OCI-LY1 (cell line): ENCODE measurements at regions not wholly inside any gene's neighbourhood (a gene's known extent, or its start where the extent isn't known, plus 50 kb on each side); places are given as distances from the start of the nearest gene placed in this dataset.
"Not testable (repeated sequence)": the region's sequence is repeated elsewhere in the genome, so short reads cannot be mapped to it uniquely, and the experiment has no call there.

Source experiments
- H2AFZ ChIP-seq: fragments of 200-600 bp; sonication (generic), shearing (Covaris generic); 2 replicates; pipeline ENCODE4 v1.6.0; 2014; ENCODE audit warnings: antibody characterized with exemption, mild to moderate bottlenecking, low read length
- H3F3A ChIP-seq: fragments of 200-600 bp; sonication (generic), shearing (Covaris generic); 2 replicates; pipeline ENCODE4 v1.6.0; 2014; ENCODE audit warnings: mild to moderate bottlenecking, antibody characterized with exemption, low read length, moderate library complexity; ENCODE audit not compliant: insufficient read depth
- H3K27ac ChIP-seq: fragments of 200-600 bp; sonication (generic); 2 replicates; pipeline ENCODE4 v1.5.1; 2014; ENCODE audit warnings: low read length, mixed run types, mild to moderate bottlenecking, low read depth; ENCODE audit not compliant: poor library complexity, severe bottlenecking
- H3K27me3 ChIP-seq: fragments of 200-600 bp; sonication (generic); 2 replicates; pipeline ENCODE4 v1.6.0; 2014; ENCODE audit warnings: antibody characterized with exemption, mild to moderate bottlenecking, low read length, moderate library complexity; ENCODE audit not compliant: insufficient read depth
- H3K36me3 ChIP-seq: fragments of 200-600 bp; sonication (generic); 2 replicates; pipeline ENCODE4 v1.6.1; 2014; ENCODE audit warnings: mild to moderate bottlenecking, antibody characterized with exemption, low read length, moderate library complexity, mixed read lengths; ENCODE audit not compliant: insufficient read depth
- H3K4me1 ChIP-seq: fragments of 200-600 bp; sonication (generic); 2 replicates; pipeline ENCODE4 v1.5.1; 2014; ENCODE audit warnings: mild to moderate bottlenecking, low read length, moderate library complexity; ENCODE audit not compliant: insufficient read depth, severe bottlenecking
- H3K4me2 ChIP-seq: fragments of 200-600 bp; sonication (generic), shearing (Covaris generic); 2 replicates; pipeline ENCODE4 v1.6.1; 2014; ENCODE audit warnings: low read length
- H3K4me3 ChIP-seq: fragments of 200-600 bp; sonication (generic); 2 replicates; pipeline ENCODE4 v1.5.1; 2014; ENCODE audit warnings: low read length, low read depth, mild to moderate bottlenecking, mixed read lengths; ENCODE audit not compliant: poor library complexity, severe bottlenecking
- H3K79me2 ChIP-seq: fragments of 200-600 bp; shearing (Covaris generic); 2 replicates; pipeline ENCODE4 v1.6.1; 2016; ENCODE audit warnings: mixed run types, low read length, mixed read lengths; ENCODE audit not compliant: insufficient read depth
- H3K9ac ChIP-seq: fragments of 200-600 bp; sonication (generic), shearing (Covaris generic); 2 replicates; pipeline ENCODE4 v1.6.1; 2014; ENCODE audit warnings: mild to moderate bottlenecking, low read length, mixed read lengths
- H3K9me2 ChIP-seq: fragments of 200-600 bp; sonication (generic), shearing (Covaris generic); 2 replicates; pipeline ENCODE4 v1.6.1; 2014; ENCODE audit warnings: low read depth, mild to moderate bottlenecking, low read length, mixed read lengths
- H3K9me3 ChIP-seq: fragments of 200-600 bp; shearing (Covaris generic); 2 replicates; pipeline ENCODE4 v1.6.1; 2014; ENCODE audit warnings: low read length, mixed read lengths
- H4K20me1 ChIP-seq: fragments of 200-600 bp; sonication (generic), shearing (Covaris generic); 2 replicates; pipeline ENCODE4 v1.6.0; 2016; ENCODE audit warnings: mild to moderate bottlenecking, low read length; ENCODE audit not compliant: insufficient read depth
- EZH2 ChIP-seq: fragments of 200-600 bp; sonication (generic), shearing (Covaris generic); IDR thresholded peaks from 2 replicates; pipeline ENCODE4 v1.8.0; 2017; ENCODE audit warnings: borderline replicate concordance, mixed run types, mild to moderate bottlenecking, antibody characterized with exemption, low read length, moderate library complexity, mixed read lengths
- TF ChIP-seq, protein P1 (sequence below): fragments of 200-600 bp; sonication (generic), shearing (Covaris generic); IDR thresholded peaks from 2 replicates; pipeline ENCODE4 v1.5.1; 2017; ENCODE audit warnings: mild to moderate bottlenecking, antibody characterized with exemption, low read length, moderate library complexity, mixed read lengths

DNA sequence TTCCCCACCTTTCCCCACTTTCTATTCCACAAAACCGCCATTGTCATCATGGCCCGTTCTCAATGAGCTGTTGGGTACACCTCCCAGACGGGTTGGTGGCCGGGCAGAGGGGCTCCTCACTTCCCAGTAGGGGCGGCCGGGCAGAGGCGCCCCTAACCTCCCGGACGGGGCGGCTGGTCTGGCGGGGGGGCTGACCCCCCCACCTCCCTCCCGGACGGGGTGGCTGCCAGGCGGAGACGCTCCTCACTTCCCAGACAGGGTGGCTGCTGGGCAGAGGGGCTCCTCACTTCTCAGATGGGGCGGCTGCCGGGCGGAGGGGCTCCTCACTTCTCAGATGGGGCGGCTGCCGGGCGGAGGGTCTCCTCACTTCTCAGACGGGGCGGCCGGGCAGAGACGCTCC lies 299.7 kb downstream of the FLRT2 start:
- not testable (repeated sequence) for H3F3A ChIP-seq, H3K79me2 ChIP-seq, H3K4me1 ChIP-seq, H3K4me2 ChIP-seq, H3K9me2 ChIP-seq, H3K27ac ChIP-seq, H3K36me3 ChIP-seq, H4K20me1 ChIP-seq, H3K9ac ChIP-seq, H3K4me3 ChIP-seq, H3K9me3 ChIP-seq, H3K27me3 ChIP-seq, H2AFZ ChIP-seq

DNA sequence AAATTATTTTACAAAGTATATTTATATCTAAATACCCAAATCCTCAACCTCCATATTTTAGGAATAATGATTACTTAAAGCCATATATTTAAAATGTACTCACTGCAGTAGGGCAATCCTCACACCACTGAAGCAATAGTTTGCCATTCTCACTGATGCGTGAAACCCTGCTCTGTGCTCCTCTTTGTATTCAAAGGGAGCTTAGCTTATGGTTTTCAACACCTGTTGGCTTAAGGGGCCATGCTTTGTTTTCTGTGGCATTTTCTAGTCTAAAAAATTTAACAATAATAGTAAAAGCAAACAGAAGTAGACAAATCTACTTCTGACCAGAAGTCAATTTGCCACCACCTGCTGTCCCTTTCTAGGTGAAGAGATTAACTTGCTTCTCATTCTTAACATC lies 294.6 kb downstream of the FLRT2 start:
- Histone ChIP-seq H3K9ac (no peak overlapping the region), H3K27ac (no peak overlapping the region), H3F3A (no peaks in the 10 kb centered on the region), H3K79me2 (no peaks in the 10 kb centered on the region), H2AFZ (no peak overlapping the region), H3K4me3 (no peak overlapping the region), H3K27me3 (no peaks in the 10 kb centered on the region), H3K4me1 (no peaks in the 10 kb centered on the region), H3K9me3 (no peaks in the 10 kb centered on the region), H3K4me2 (no peak overlapping the region), H4K20me1 (no peaks in the 10 kb centered on the region), H3K9me2 (no peaks in the 10 kb centered on the region), H3K36me3 (no peaks in the 10 kb centered on the region)
- TF ChIP-seq EZH2 = no peak
- TF ChIP-seq, protein P1, sequence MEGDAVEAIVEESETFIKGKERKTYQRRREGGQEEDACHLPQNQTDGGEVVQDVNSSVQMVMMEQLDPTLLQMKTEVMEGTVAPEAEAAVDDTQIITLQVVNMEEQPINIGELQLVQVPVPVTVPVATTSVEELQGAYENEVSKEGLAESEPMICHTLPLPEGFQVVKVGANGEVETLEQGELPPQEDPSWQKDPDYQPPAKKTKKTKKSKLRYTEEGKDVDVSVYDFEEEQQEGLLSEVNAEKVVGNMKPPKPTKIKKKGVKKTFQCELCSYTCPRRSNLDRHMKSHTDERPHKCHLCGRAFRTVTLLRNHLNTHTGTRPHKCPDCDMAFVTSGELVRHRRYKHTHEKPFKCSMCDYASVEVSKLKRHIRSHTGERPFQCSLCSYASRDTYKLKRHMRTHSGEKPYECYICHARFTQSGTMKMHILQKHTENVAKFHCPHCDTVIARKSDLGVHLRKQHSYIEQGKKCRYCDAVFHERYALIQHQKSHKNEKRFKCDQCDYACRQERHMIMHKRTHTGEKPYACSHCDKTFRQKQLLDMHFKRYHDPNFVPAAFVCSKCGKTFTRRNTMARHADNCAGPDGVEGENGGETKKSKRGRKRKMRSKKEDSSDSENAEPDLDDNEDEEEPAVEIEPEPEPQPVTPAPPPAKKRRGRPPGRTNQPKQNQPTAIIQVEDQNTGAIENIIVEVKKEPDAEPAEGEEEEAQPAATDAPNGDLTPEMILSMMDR = no peak

DNA sequence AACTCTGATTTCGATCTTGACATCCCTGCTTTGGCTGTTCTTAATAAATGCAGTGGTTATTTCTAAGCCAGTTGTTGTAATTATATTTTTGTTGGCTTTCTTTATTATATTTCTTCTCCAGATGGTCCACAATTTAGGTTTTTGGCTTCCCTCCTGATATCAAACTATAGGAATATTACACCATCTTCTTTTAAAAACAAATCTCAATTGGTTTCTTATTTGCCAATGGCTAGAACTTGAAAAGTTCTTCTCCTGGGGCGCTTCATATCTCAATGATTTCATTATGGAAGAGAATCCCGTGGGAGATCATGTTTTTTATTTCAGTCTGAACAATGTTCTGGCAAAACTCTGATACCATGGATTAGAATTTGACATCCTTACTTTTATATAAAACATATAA lies 292.3 kb downstream of the FLRT2 start:
- Histone ChIP-seq H3K27me3 (no peaks in the 10 kb centered on the region), H3K27ac (no peak overlapping the region), H3K9me2 (no peaks in the 10 kb centered on the region), H3K9ac (no peak overlapping the region), H3K79me2 (no peaks in the 10 kb centered on the region), H4K20me1 (no peaks in the 10 kb centered on the region), H3K4me3 (no peak overlapping the region), H2AFZ (no peak overlapping the region), H3F3A (no peaks in the 10 kb centered on the region), H3K4me2 (no peak overlapping the region), H3K36me3 (no peaks in the 10 kb centered on the region), H3K9me3 (no peaks in the 10 kb centered on the region), H3K4me1 (no peaks in the 10 kb centered on the region)
- TF ChIP-seq EZH2 = no peak
- TF ChIP-seq, protein P1 = no peak

DNA sequence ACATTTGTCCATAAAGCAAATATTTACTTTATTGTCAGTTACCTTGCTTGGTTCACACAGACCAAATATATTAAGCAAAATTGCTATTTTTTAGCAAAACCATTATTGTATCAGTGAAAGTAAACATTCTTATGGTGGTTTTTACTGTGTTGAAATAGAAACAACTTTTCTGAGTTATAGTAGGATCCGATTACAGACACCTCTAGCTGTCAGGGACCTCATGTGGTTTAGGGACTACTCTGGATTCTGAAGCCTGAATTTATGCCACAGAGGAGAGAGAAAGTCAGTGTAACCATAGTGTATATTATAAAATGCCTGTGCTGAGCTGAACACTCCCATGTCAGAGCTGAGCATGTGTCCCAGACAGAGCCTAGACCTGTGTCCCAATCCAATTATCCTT lies 287.5 kb downstream of the FLRT2 start:
- H3K36me3 ChIP-seq = no peaks in the 10 kb centered on the region
- no peak overlapping the region for H3K27ac ChIP-seq
- no peaks in the 10 kb centered on the region for H3K9me3 ChIP-seq
- no peak overlapping the region for H2AFZ ChIP-seq
- H3K4me3 ChIP-seq = no peak overlapping the region
- TF ChIP-seq, protein P1 = no peak
- TF ChIP-seq EZH2 = no peak
- H3K9me2 ChIP-seq = no peaks in the 10 kb centered on the region
- no peaks in the 10 kb centered on the region for H3F3A ChIP-seq
- H3K79me2 ChIP-seq = no peaks in the 10 kb centered on the region
- no peaks in the 10 kb centered on the region for H3K27me3 ChIP-seq
- H3K4me2 ChIP-seq = no peak overlapping the region
- no peak overlapping the region for H3K9ac ChIP-seq
- no peaks in the 10 kb centered on the region for H3K4me1 ChIP-seq
- H4K20me1 ChIP-seq = no peaks in the 10 kb centered on the region
